ENCODE measurements at regions not wholly inside any gene's neighbourhood (a gene's known extent, or its start where the extent isn't known, plus 50 kb on each side); places are given as distances from the start of the nearest gene placed in this dataset.
A peak's percentile ranks its signal among the peaks of the same experiment; 100 is the strongest.

- Histone ChIP-seq H3K9me3 (no peaks in the 10 kb centered on the region), H3K27ac (peak overlapping the region in 1 of 2 donors; percentile 37), H3K27me3 (no peaks in the 10 kb centered on the region), H3K36me3 (no peaks in the 10 kb centered on the region), H3K4me3 (no peak overlapping the region), H3K4me1 (ENCODE audit: insufficient read depth) (peaks cover 8% of the 10 kb centered on the region)
- WGBS, 3 donors = 64 to 66% (median 64%) methylated on average over 6 of the region's 6 CpGs
- DNase-seq = peak in 3 of 5 donors; percentile 38 to 46 (median 42)
- TF ChIP-seq POLR2A (IDR thresholded peaks at IDR 0.05) = no peak
- no peak for TF ChIP-seq CTCF (IDR thresholded peaks at IDR 0.05)
- no peak for TF ChIP-seq EP300 (IDR thresholded peaks at IDR 0.05)
- intact Hi-C loops (cut with DNase I) = no loop called here
These were observed 476.4 kb downstream of the FOXO1 start for GRCh38 chr13:40189898-40190630.

DNA sequence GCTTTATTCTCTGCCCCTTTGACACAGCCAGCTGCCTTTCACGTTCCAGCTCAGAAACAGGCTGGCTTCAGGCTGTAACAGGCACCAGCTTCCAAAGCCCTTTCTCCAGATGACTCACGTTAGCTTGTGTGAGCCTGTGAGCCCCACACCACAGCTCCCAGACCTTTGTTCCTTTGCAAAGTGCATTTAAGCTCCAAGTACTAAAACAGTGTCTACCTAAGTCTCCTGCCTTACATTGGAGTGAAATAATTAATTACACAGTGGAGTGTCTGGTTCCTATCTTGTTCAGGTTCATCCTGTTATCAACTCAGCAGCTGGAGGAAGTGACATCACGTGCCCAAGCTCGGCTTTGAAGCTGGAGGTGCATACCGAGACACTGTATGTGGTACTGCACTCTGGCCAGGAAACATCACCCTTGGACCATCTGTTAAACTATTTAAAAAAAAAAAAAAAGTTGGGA, 475.8 kb downstream of the FOXO1 start:
- no peak overlapping the region for H3K4me3 ChIP-seq
- no peaks in the 10 kb centered on the region for H3K9me3 ChIP-seq
- TF ChIP-seq CTCF (IDR thresholded peaks at IDR 0.05) (no peak), EP300 (IDR thresholded peaks at IDR 0.05) (no peak), POLR2A (IDR thresholded peaks at IDR 0.05) (no peak)
- H3K4me1 ChIP-seq (ENCODE audit: insufficient read depth) = peaks cover 8% of the 10 kb centered on the region
- DNase-seq = peak in 4 of 5 donors; percentile 52 to 60 (median 54)
- WGBS, 3 donors = 9 to 14% (median 10%) methylated on average over 5 of the region's 5 CpGs
- H3K27me3 ChIP-seq = no peaks in the 10 kb centered on the region
- no peaks in the 10 kb centered on the region for H3K36me3 ChIP-seq
- intact Hi-C loops (cut with DNase I) = no loop called here
- peak overlapping the region in 1 of 2 donors; percentile 37 for H3K27ac ChIP-seq

DNA sequence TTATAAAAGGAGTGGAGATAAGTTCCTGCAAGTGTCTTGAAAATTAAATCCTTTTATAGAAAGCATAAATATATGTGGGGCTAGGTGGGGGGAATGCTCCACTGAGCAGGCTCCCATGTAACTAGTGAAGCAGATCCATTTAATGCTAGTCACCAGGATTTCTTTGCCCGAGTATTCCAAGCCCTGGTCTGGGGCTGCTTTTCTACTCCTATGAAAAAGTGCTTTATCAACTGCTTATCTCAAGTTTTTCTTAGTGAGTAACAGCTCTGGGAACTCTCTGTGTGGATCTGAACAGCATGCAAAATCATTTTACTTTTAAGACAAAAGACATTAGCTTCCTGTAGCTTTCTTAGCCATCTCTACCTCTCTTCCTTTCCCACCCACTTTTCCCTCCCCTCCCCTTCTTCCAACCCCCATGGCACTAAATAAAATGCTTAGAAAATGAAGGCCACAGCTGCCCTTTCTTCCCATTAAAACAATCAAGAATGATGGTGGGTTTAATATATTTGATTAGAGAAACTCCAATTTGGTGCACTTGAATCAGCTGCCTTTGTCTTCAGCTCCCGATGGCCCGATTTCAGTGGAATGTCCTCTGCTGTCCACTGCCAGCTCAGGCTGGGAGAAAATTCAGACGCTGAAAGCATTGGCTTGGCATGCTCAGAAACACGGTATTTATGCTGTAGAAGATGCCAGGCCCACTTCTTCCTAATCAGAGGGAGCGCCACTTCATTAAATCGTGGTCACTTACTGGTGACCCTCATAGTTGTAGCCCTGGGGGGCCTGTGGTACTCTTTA, 475.1 kb downstream of the FOXO1 start:
- WGBS, 3 donors = 39 to 47% (median 41%) methylated on average over 7 of the region's 7 CpGs
- peaks cover 8% of the 10 kb centered on the region for H3K4me1 ChIP-seq (ENCODE audit: insufficient read depth)
- intact Hi-C loops (cut with DNase I) = no loop called here

More for the DNA sequence above, 475.1 kb downstream of the FOXO1 start:
- H3K9me3 ChIP-seq = no peaks in the 10 kb centered on the region
- H3K27me3 ChIP-seq = no peaks in the 10 kb centered on the region
- DNase-seq = no peak
- H3K36me3 ChIP-seq = no peaks in the 10 kb centered on the region
- TF ChIP-seq CTCF (IDR thresholded peaks at IDR 0.05) (no peak), POLR2A (IDR thresholded peaks at IDR 0.05) (no peak), EP300 (IDR thresholded peaks at IDR 0.05) (no peak)
- H3K4me3 ChIP-seq = no peak overlapping the region
- peak overlapping the region in 1 of 2 donors; percentile 37 for H3K27ac ChIP-seq
